AG08396 (cell line): ENCODE measurements at regions not wholly inside any gene's neighbourhood (a gene's known extent, or its start where the extent isn't known, plus 50 kb on each side); places are given as distances from the start of the nearest gene placed in this dataset.

Experiments
- DNase-seq: peaks from one replicate; pipeline ENCODE4 v3.0.0; 2012; ENCODE audit warnings: low spot score, mixed read lengths

- no peak for DNase-seq
Measured at GRCh38 chr4:116872308-116872707, 213.1 kb downstream of the TRAM1L1 start.

GRCh38 chr4:116870686-116871085 lies 214.7 kb downstream of the TRAM1L1 start:
- DNase-seq: no peak

GRCh38 chr4:116866106-116866505 lies 219.3 kb downstream of the TRAM1L1 start:
- DNase-seq: no peak

GRCh38 chr4:116862592-116862991 lies 222.8 kb downstream of the TRAM1L1 start:
- no peak for DNase-seq

- DNase-seq: no peak
Measured at GRCh38 chr4:116860891-116861290, 224.5 kb downstream of the TRAM1L1 start.

- DNase-seq: no peak
Measured at GRCh38 chr4:116849620-116850019, 235.8 kb downstream of the TRAM1L1 start.

- DNase-seq: no peak
Measured at GRCh38 chr4:116847616-116848015, 237.8 kb downstream of the TRAM1L1 start.

GRCh38 chr4:116839826-116840225 lies 245.6 kb downstream of the TRAM1L1 start:
- DNase-seq: no peak

- no peak for DNase-seq
Measured at GRCh38 chr4:116838609-116839008, 246.8 kb downstream of the TRAM1L1 start.

GRCh38 chr4:116829187-116829586 lies 256.2 kb downstream of the TRAM1L1 start:
- DNase-seq: no peak

- DNase-seq: no peak
Measured at GRCh38 chr4:116824172-116824571, 261.2 kb downstream of the TRAM1L1 start.

- no peak for DNase-seq
Measured at GRCh38 chr4:116811730-116812129, 273.6 kb downstream of the TRAM1L1 start.

GRCh38 chr4:116796022-116796421 lies 289.4 kb downstream of the TRAM1L1 start:
- no peak for DNase-seq

- no peak for DNase-seq
Measured at GRCh38 chr4:116788723-116789122, 296.7 kb downstream of the TRAM1L1 start.

- no peak for DNase-seq
Measured at GRCh38 chr4:116755051-116755450, 330.3 kb downstream of the TRAM1L1 start.

GRCh38 chr4:116752027-116752426 lies 333.3 kb downstream of the TRAM1L1 start:
- DNase-seq: no peak

GRCh38 chr4:116736756-116737155 lies 348.6 kb downstream of the TRAM1L1 start:
- no peak for DNase-seq

GRCh38 chr4:116734178-116734577 lies 351.2 kb downstream of the TRAM1L1 start:
- DNase-seq: no peak

GRCh38 chr4:116733370-116733769 lies 352.0 kb downstream of the TRAM1L1 start:
- DNase-seq: no peak

- DNase-seq: no peak
Measured at GRCh38 chr4:116726523-116726922, 358.9 kb downstream of the TRAM1L1 start.

GRCh38 chr4:116724249-116724648 lies 361.1 kb downstream of the TRAM1L1 start:
- no peak for DNase-seq

GRCh38 chr4:116705466-116705865 lies 379.9 kb downstream of the TRAM1L1 start:
- DNase-seq: no peak

- DNase-seq: no peak
Measured at GRCh38 chr4:116702949-116703348, 382.4 kb downstream of the TRAM1L1 start.

- DNase-seq: no peak
Measured at GRCh38 chr4:116688536-116688935, 396.8 kb downstream of the TRAM1L1 start.

- no peak for DNase-seq
Measured at GRCh38 chr4:116668190-116668589, 417.2 kb downstream of the TRAM1L1 start.
